Choroid plexus epithelial cell (primary cell): ENCODE measurements at regions not wholly inside any gene's neighbourhood (a gene's known extent, or its start where the extent isn't known, plus 50 kb on each side); places are given as distances from the start of the nearest gene placed in this dataset.

Source experiments
- DNase-seq: peaks from one replicate; pipeline ENCODE4 v3.0.0-alpha.2; 2010; ENCODE audit warnings: low read depth
- H3K4me3 ChIP-seq: 2 replicates; pipeline ENCODE4 v1.5.1; 2011; ENCODE audit warnings: low read depth, mild to moderate bottlenecking, control low read depth, low read length, moderate library complexity
- CTCF ChIP-seq: conservative IDR thresholded peaks from 2 replicates; pipeline ENCODE4 v1.5.1; 2011; ENCODE audit warnings: low read depth, mild to moderate bottlenecking, control low read depth, inconsistent platforms, low read length, moderate library complexity

GRCh38 chr14:29458547-29458946 is 469.1 kb downstream of the PRKD1 start:
- DNase-seq, result peak; percentile 26
- H3K4me3 ChIP-seq, result no peak overlapping the region
- TF ChIP-seq CTCF, result no peak

- peak; percentile 22 for DNase-seq
- TF ChIP-seq CTCF, result no peak
- no peak overlapping the region for H3K4me3 ChIP-seq
Measured at GRCh38 chr14:29459531-29459930, 468.1 kb downstream of the PRKD1 start.

GRCh38 chr14:29459969-29460560 is 467.6 kb downstream of the PRKD1 start:
- DNase-seq, result no peak
- no peak for TF ChIP-seq CTCF
- no peak overlapping the region for H3K4me3 ChIP-seq

- no peak for TF ChIP-seq CTCF
Measured at GRCh38 chr14:29461101-29461500, 466.5 kb downstream of the PRKD1 start.

GRCh38 chr14:29461506-29461905 is 466.1 kb downstream of the PRKD1 start:
- DNase-seq, result no peak
- no peak for TF ChIP-seq CTCF
- no peak overlapping the region for H3K4me3 ChIP-seq

More at GRCh38 chr14:29461101-29461500, 466.5 kb downstream of the PRKD1 start:
- DNase-seq, result no peak
- H3K4me3 ChIP-seq, result no peak overlapping the region

- no peak for DNase-seq
- no peak overlapping the region for H3K4me3 ChIP-seq
- TF ChIP-seq CTCF, result no peak
Measured at GRCh38 chr14:29462321-29462720, 465.3 kb downstream of the PRKD1 start.

- no peak overlapping the region for H3K4me3 ChIP-seq
- TF ChIP-seq CTCF, result no peak
- no peak for DNase-seq
Measured at GRCh38 chr14:29462772-29463171, 464.9 kb downstream of the PRKD1 start.
